GM06990 (cell line): ENCODE measurements at regions not wholly inside any gene's neighbourhood (a gene's known extent, or its start where the extent isn't known, plus 50 kb on each side); places are given as distances from the start of the nearest gene placed in this dataset.

Source experiments
- DNase-seq: peaks from one replicate; pipeline ENCODE4 v3.0.0-alpha.2; 2011; ENCODE audit not compliant: insufficient read length; ENCODE audit errors: extremely low read depth
- H3K27me3 ChIP-seq: replicated peaks from 2 replicates; pipeline ENCODE4 v1.6.0; 2011; ENCODE audit warnings: low read length; ENCODE audit not compliant: control insufficient read depth, insufficient read depth
- H3K36me3 ChIP-seq: 2 replicates; pipeline ENCODE4 v1.5.1; 2011; ENCODE audit warnings: low read length; ENCODE audit not compliant: control insufficient read depth, insufficient read depth
- H3K4me3 ChIP-seq: replicated peaks from 2 replicates; pipeline ENCODE4 v1.5.1; 2011; ENCODE audit warnings: low read depth, mild to moderate bottlenecking, control low read depth, low read length
- CTCF ChIP-seq: IDR thresholded peaks from 2 replicates; pipeline ENCODE4 v1.5.1; 2011; ENCODE audit warnings: low read length, control low read depth, mild to moderate bottlenecking, inconsistent platforms; ENCODE audit not compliant: insufficient read depth, poor library complexity, severe bottlenecking

DNA sequence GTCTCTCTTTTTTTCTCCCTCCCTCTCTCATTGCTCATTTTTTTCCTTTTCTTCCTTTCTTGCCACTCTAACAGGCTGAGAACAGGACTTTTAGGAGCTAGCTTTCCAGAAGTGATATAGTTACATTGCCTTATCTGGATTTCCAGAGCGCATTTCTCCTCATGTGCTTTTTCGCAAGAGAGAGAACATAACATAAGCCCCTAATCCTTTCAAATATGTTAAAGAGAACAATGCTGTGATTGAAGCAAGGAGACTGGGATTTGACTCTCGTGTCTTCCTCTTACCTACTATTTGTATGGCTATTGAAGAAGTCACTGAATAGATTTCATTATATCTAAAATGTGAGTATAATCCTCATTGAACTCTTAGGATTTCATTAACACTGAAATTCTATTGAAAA lies 101.2 kb upstream of the PRPS1L1 start:
- H3K4me3 ChIP-seq, result no peak overlapping the region
- TF ChIP-seq CTCF, result no peak
- H3K36me3 ChIP-seq, result no peaks in the 10 kb centered on the region
- H3K27me3 ChIP-seq, result no peaks in the 10 kb centered on the region
- DNase-seq, result no peak

DNA sequence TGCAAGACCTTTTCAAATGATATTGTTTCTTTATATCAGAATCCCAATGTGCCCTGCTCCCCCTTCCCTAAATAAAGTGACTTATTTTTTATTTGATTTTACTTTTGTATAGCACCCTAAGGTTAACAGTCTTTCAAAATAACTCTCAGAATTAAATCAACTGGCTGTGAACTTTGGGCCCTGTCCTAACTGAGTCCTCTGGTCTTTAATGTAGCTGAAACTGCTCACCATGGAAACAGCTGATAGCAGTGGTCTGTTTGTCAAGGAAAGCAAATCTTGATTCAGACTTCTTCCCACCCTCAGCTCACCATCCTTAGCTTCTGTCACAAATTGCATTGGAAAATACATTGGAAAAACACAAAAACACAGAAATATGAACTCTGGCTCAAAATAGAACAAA lies 105.2 kb upstream of the PRPS1L1 start:
- no peaks in the 10 kb centered on the region for H3K27me3 ChIP-seq
- H3K4me3 ChIP-seq, result no peak overlapping the region
- H3K36me3 ChIP-seq, result no peaks in the 10 kb centered on the region
- no peak for DNase-seq
- TF ChIP-seq CTCF, result no peak

- no peaks in the 10 kb centered on the region for H3K27me3 ChIP-seq
- no peak for DNase-seq
- no peak for TF ChIP-seq CTCF
- no peaks in the 10 kb centered on the region for H3K36me3 ChIP-seq
- no peak overlapping the region for H3K4me3 ChIP-seq
These were observed 106.3 kb upstream of the PRPS1L1 start for GRCh38 chr7:18133921-18134320.

GRCh38 chr7:18140943-18141342 lies 113.3 kb upstream of the PRPS1L1 start:
- TF ChIP-seq CTCF, result no peak
- DNase-seq, result no peak
- H3K27me3 ChIP-seq, result no peaks in the 10 kb centered on the region
- H3K36me3 ChIP-seq, result no peaks in the 10 kb centered on the region
- H3K4me3 ChIP-seq, result no peak overlapping the region

GRCh38 chr7:18144166-18144565 lies 116.5 kb upstream of the PRPS1L1 start:
- no peak for TF ChIP-seq CTCF
- Histone ChIP-seq H3K27me3 (no peaks in the 10 kb centered on the region), H3K4me3 (no peak overlapping the region), H3K36me3 (no peaks in the 10 kb centered on the region)
- no peak for DNase-seq

DNA sequence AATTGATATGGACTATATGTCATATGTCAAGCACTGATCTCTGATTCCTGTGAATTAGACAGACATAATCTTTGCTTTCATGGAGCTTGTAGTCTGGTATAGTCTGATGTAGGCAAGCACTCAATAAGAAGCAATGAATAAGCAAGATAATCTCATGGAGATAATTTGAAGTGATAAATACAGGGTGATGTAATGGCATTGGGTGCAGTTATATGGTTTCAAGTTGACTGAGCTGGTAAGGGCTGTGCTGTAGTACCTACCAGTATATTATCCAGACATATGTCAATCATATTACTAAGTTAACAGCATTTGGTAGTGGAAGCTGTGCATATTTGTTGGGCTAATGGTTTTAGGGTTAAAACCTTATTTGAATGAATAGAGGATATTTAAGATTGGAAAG lies 117.5 kb upstream of the PRPS1L1 start:
- no peak overlapping the region for H3K4me3 ChIP-seq
- H3K36me3 ChIP-seq, result no peaks in the 10 kb centered on the region
- no peaks in the 10 kb centered on the region for H3K27me3 ChIP-seq
- DNase-seq, result no peak
- TF ChIP-seq CTCF, result no peak
